Endodermal cell (in vitro differentiated cells): ENCODE measurements at regions not wholly inside any gene's neighbourhood (a gene's known extent, or its start where the extent isn't known, plus 50 kb on each side); places are given as distances from the start of the nearest gene placed in this dataset.

Experiments used
- DNase-seq: peaks from one replicate; pipeline ENCODE4 v3.0.0-alpha.2; 2017
- H3K27ac ChIP-seq: 2 replicates; pipeline ENCODE4 v1.5.1; 2013; ENCODE audit warnings: mild to moderate bottlenecking, low read depth, low read length, moderate library complexity
- H3K27me3 ChIP-seq: 2 replicates; pipeline ENCODE4 v1.6.1; 2013; ENCODE audit warnings: mild to moderate bottlenecking, low read length, moderate library complexity; ENCODE audit not compliant: insufficient read depth, control insufficient read depth, poor library complexity, severe bottlenecking
- H3K36me3 ChIP-seq: 2 replicates; pipeline ENCODE4 v1.7.0; 2013; ENCODE audit warnings: mild to moderate bottlenecking, low read length, moderate library complexity; ENCODE audit not compliant: control insufficient read depth, insufficient read depth
- H3K4me1 ChIP-seq: one replicate; pipeline ENCODE4 v1.7.0; 2013; ENCODE audit warnings: low read length; ENCODE audit not compliant: control insufficient read depth, insufficient read depth
- H3K4me3 ChIP-seq: 2 replicates; pipeline ENCODE4 v1.5.1; 2013; ENCODE audit warnings: mild to moderate bottlenecking, low read length, moderate library complexity
- H3K9ac ChIP-seq: 2 replicates; pipeline ENCODE4 v1.6.1; 2013; ENCODE audit warnings: mild to moderate bottlenecking, low read length, moderate library complexity; ENCODE audit not compliant: poor library complexity, severe bottlenecking; ENCODE audit errors: extremely low read depth
- H3K9me3 ChIP-seq: 2 replicates; pipeline ENCODE4 v1.6.1; 2013; ENCODE audit warnings: mild to moderate bottlenecking, low read length, moderate library complexity; ENCODE audit not compliant: control insufficient read depth
- H3K27ac Mint-ChIP-seq: 2 replicates; pipeline ENCODE4 v1.8.0; 2020; ENCODE audit warnings: mixed read lengths
- H3K27me3 Mint-ChIP-seq: 2 replicates; pipeline ENCODE4 v1.8.0; 2021; ENCODE audit warnings: mild to moderate bottlenecking, mixed read lengths; ENCODE audit not compliant: insufficient read depth
- H3K36me3 Mint-ChIP-seq: 2 replicates; pipeline ENCODE4 v1.8.0; 2020; ENCODE audit warnings: low read depth, mixed read lengths
- H3K4me1 Mint-ChIP-seq: 2 replicates; pipeline ENCODE4 v1.8.0; 2020; ENCODE audit warnings: mixed read lengths
- H3K4me3 Mint-ChIP-seq: 2 replicates; pipeline ENCODE4 v1.8.0; 2020; ENCODE audit warnings: mild to moderate bottlenecking, moderate library complexity, mixed read lengths
- H3K9me3 Mint-ChIP-seq: 2 replicates; pipeline ENCODE4 v1.8.0; 2020; ENCODE audit warnings: mild to moderate bottlenecking, mixed read lengths
- CTCF ChIP-seq: fragments of 200-600 bp; sonication (generic); conservative IDR thresholded peaks from 2 replicates; pipeline ENCODE4 v1.5.0; 2021; ENCODE audit warnings: antibody characterized with exemption, mild to moderate bottlenecking
- WGBS, 2 experiments: methylation state at CpG; one replicate each; pipeline versions ENCODE4 v1.1.5 to v1.1.7; 2013; ENCODE audit warnings: missing lambda C conversion rate in 2 of 2, mixed read lengths in 1 of 2; ENCODE audit not compliant: insufficient coverage in 1 of 2, insufficient read length in 1 of 2; 5-methylcytosine and 5-hydroxymethylcytosine counted together

DNA sequence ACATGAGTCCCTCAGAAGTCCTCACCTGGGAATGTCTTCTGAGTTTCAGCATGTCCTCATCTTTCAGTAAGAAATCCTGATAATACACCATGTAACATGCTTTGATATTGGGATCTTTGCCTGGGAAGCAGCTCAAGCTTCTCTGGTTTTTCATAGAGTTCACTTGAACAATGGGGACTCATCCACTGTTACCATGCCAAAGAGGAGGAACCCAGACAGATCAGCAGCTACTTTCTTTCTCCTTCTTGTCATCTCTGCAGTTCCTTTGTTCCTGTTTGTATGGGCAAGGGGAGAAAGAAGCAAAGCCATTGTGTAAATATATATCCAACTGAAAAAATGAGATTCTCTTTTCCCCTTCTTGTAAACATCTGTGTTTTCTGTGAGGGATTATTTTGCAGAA lies 450.6 kb upstream of the HS3ST5 start:
- Histone ChIP-seq H3K27ac (peak overlapping the region; percentile 67), H3K36me3 (no peaks in the 10 kb centered on the region), H3K4me3 (no peak overlapping the region), H3K27me3 (no peaks in the 10 kb centered on the region), H3K9ac (no peak overlapping the region), H3K4me1 (no peaks in the 10 kb centered on the region), H3K9me3 (no peaks in the 10 kb centered on the region)
- no peaks in the 10 kb centered on the region for H3K27me3 Mint-ChIP-seq
- no peaks in the 10 kb centered on the region for H3K36me3 Mint-ChIP-seq
- no peaks in the 10 kb centered on the region for H3K4me1 Mint-ChIP-seq
- no peak for TF ChIP-seq CTCF
- H3K27ac Mint-ChIP-seq: no peak overlapping the region
- H3K4me3 Mint-ChIP-seq: no peak overlapping the region
- H3K9me3 Mint-ChIP-seq: no peaks in the 10 kb centered on the region
- DNase-seq: no peak

DNA sequence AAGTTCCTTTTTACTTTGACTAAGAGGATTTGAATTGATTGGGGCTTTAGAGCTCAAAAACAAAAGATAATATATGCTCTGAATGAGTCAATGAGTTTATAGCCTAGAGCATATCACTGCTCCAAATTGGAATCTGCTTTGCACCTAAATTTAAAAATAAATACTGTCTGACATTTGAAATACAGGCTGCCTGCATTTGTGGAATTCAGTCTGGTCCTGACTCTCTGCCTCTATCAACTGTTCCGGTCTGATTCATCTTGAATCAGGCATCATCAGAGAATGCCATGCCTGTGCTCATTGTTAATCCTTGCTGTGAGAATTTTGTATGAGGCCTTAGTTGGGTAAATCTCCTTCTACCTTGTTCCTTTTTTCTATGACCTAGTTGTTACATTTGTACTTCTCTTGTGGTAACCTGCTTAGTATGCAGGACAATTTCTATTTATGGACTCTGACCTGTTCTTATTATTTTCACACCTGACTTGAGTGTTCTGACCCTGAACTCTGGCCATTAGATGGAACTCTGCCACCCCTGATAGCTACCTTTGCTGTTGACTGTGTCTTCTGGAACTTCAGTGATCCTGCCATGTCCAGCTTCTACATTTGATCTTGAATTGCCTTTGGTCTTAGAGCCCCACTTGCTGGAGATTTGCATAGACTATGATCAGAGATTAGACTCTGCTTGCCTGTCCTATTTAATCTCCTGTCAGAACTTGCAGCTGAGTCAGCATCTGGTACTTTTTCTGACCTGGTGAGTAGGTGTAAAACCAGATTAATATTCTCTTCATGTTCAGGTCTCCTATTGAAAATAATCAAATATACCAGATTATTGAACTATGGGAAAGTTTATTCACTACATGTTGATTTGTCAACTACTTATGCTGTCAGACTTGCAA lies 442.7 kb upstream of the HS3ST5 start:
- Histone ChIP-seq H3K27me3 (no peaks in the 10 kb centered on the region), H3K4me1 (no peaks in the 10 kb centered on the region), H3K36me3 (no peaks in the 10 kb centered on the region), H3K27ac (no peak overlapping the region), H3K9ac (no peak overlapping the region), H3K9me3 (peaks cover 17% of the 10 kb centered on the region), H3K4me3 (no peak overlapping the region)
- H3K4me1 Mint-ChIP-seq: peaks cover 1% of the 10 kb centered on the region
- peaks cover 1% of the 10 kb centered on the region for H3K36me3 Mint-ChIP-seq
- peaks cover 9% of the 10 kb centered on the region for H3K9me3 Mint-ChIP-seq
- 98% methylated on average over 1 of the region's 1 CpG; no CpG with 5 or more reads in 1 of the 2 experiments for WGBS, 2 experiments
- H3K27me3 Mint-ChIP-seq: no peaks in the 10 kb centered on the region
- H3K27ac Mint-ChIP-seq: no peak overlapping the region
- no peak for DNase-seq
- H3K4me3 Mint-ChIP-seq: no peak overlapping the region
- TF ChIP-seq CTCF: no peak

- no peaks in the 10 kb centered on the region for H3K27me3 ChIP-seq
- H3K9ac ChIP-seq: no peak overlapping the region
- peak overlapping the region; percentile 52 for H3K4me3 ChIP-seq
- DNase-seq: no peak
- TF ChIP-seq CTCF: no peak
- peaks cover 9% of the 10 kb centered on the region for H3K9me3 Mint-ChIP-seq
- no peaks in the 10 kb centered on the region for H3K27me3 Mint-ChIP-seq
- peaks cover 1% of the 10 kb centered on the region for H3K36me3 Mint-ChIP-seq
- H3K27ac Mint-ChIP-seq: no peak overlapping the region
- H3K9me3 ChIP-seq: peaks cover 17% of the 10 kb centered on the region
- H3K36me3 ChIP-seq: no peaks in the 10 kb centered on the region
- H3K4me3 Mint-ChIP-seq: no peak overlapping the region
- H3K4me1 ChIP-seq: no peaks in the 10 kb centered on the region
- H3K27ac ChIP-seq: no peak overlapping the region
- peaks cover 1% of the 10 kb centered on the region for H3K4me1 Mint-ChIP-seq
- 81 to 87% methylated on average over 2 to 3 of the region's 3 CpGs for WGBS, 2 experiments
These were observed 441.0 kb upstream of the HS3ST5 start for GRCh38 chr6:114783783-114784182.
